ENCODE measurements at regions not wholly inside any gene's neighbourhood (a gene's known extent, or its start where the extent isn't known, plus 50 kb on each side); places are given as distances from the start of the nearest gene placed in this dataset.
A peak's percentile ranks its signal among the peaks of the same experiment; 100 is the strongest.

GRCh38 chr3:35409991-35410390, 229.3 kb upstream of the ARPP21 start:
- Mint-ChIP-seq H3K36me3 (ENCODE audit: low read depth) (no peaks in the 10 kb centered on the region), H3K4me1 (no peaks in the 10 kb centered on the region), H3K4me3 (no peak overlapping the region), H3K27me3 (ENCODE audit: insufficient read depth, low read depth, poor library complexity) (no peaks in the 10 kb centered on the region), H3K27ac (no peak overlapping the region), H3K9me3 (no peaks in the 10 kb centered on the region)
- no peaks in the 10 kb centered on the region for H3K36me3 ChIP-seq (ENCODE audit: insufficient read depth)
- H3K79me2 ChIP-seq (replicated peaks; ENCODE audit: insufficient read depth), result no peaks in the 10 kb centered on the region
- TF ChIP-seq ZNF331 (CRISPR knock-in tag; IDR thresholded peaks at IDR 0.05; ENCODE audit: low read depth) (no peak), STAT1 (IDR thresholded peaks at IDR 0.05; ENCODE audit: unreplicated experiment) (no peak), EZH2 (IDR thresholded peaks at IDR 0.05; ENCODE audit: low read depth, unreplicated experiment) (no peak)
- no peaks in the 10 kb centered on the region for H3F3A ChIP-seq (replicated peaks; ENCODE audit: low read depth)
- no peaks in the 10 kb centered on the region for H3K27me3 ChIP-seq (ENCODE audit: insufficient read depth)
- no peak overlapping the region for H3K4me2 ChIP-seq
- no peak overlapping the region for H3K27ac ChIP-seq (ENCODE audit: low read depth)
- H4K20me1 ChIP-seq (replicated peaks; ENCODE audit: insufficient read depth), result no peaks in the 10 kb centered on the region
- no peaks in the 10 kb centered on the region for H3K9me2 ChIP-seq (ENCODE audit: insufficient read depth)
- no peak overlapping the region for H2AFZ ChIP-seq
- no peak for DNase-seq (ENCODE audit: low spot score)
- no peak overlapping the region for H3K4me3 ChIP-seq
- H3K4me1 ChIP-seq (ENCODE audit: insufficient read depth), result no peaks in the 10 kb centered on the region
- ATAC-seq, result no peak

DNA sequence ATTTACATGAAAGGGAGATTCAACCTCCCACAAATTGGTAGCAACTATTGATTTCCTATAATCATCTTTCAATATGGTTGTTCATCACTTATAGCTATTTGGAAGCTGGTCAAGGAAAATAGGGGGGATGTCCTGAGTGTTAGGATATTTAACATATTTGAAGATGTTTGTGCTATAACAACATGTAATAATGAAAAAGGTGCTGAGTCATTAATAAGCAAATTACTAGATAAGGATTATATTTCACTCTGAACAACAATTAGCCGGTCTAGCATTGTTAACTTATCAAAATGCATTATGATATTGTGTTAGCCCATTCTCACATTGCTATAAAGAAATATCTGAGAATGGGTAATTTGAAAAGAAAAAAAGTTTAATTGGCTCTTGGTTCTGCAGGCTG, 225.8 kb upstream of the ARPP21 start:
- no peak for ATAC-seq
- no peak for TF ChIP-seq STAT1 (IDR thresholded peaks at IDR 0.05; ENCODE audit: unreplicated experiment)
- no peak for TF ChIP-seq JUNB (IDR thresholded peaks at IDR 0.05; ENCODE audit: unreplicated experiment)
- TF ChIP-seq ZNF331 (CRISPR knock-in tag; IDR thresholded peaks at IDR 0.05; ENCODE audit: low read depth), result no peak
- TF ChIP-seq, protein P1, sequence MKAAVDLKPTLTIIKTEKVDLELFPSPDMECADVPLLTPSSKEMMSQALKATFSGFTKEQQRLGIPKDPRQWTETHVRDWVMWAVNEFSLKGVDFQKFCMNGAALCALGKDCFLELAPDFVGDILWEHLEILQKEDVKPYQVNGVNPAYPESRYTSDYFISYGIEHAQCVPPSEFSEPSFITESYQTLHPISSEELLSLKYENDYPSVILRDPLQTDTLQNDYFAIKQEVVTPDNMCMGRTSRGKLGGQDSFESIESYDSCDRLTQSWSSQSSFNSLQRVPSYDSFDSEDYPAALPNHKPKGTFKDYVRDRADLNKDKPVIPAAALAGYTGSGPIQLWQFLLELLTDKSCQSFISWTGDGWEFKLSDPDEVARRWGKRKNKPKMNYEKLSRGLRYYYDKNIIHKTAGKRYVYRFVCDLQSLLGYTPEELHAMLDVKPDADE (IDR thresholded peaks at IDR 0.05), result no peak
- no peak for TF ChIP-seq EZH2 (IDR thresholded peaks at IDR 0.05; ENCODE audit: low read depth, unreplicated experiment)
- TF ChIP-seq, protein P2, sequence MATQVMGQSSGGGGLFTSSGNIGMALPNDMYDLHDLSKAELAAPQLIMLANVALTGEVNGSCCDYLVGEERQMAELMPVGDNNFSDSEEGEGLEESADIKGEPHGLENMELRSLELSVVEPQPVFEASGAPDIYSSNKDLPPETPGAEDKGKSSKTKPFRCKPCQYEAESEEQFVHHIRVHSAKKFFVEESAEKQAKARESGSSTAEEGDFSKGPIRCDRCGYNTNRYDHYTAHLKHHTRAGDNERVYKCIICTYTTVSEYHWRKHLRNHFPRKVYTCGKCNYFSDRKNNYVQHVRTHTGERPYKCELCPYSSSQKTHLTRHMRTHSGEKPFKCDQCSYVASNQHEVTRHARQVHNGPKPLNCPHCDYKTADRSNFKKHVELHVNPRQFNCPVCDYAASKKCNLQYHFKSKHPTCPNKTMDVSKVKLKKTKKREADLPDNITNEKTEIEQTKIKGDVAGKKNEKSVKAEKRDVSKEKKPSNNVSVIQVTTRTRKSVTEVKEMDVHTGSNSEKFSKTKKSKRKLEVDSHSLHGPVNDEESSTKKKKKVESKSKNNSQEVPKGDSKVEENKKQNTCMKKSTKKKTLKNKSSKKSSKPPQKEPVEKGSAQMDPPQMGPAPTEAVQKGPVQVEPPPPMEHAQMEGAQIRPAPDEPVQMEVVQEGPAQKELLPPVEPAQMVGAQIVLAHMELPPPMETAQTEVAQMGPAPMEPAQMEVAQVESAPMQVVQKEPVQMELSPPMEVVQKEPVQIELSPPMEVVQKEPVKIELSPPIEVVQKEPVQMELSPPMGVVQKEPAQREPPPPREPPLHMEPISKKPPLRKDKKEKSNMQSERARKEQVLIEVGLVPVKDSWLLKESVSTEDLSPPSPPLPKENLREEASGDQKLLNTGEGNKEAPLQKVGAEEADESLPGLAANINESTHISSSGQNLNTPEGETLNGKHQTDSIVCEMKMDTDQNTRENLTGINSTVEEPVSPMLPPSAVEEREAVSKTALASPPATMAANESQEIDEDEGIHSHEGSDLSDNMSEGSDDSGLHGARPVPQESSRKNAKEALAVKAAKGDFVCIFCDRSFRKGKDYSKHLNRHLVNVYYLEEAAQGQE (IDR thresholded peaks at IDR 0.05; ENCODE audit: unreplicated experiment), result no peak
- no peak for TF ChIP-seq ZNF462 (CRISPR knock-in tag; IDR thresholded peaks at IDR 0.05)
- no peak for TF ChIP-seq NANOG (IDR thresholded peaks at IDR 0.05; ENCODE audit: borderline replicate concordance)
- no peak for TF ChIP-seq EZH2phosphoT487 (IDR thresholded peaks at IDR 0.05; ENCODE audit: unreplicated experiment)
- TF ChIP-seq POLR2AphosphoS5 (IDR thresholded peaks at IDR 0.05; ENCODE audit: low read depth), result no peak
- no peak for TF ChIP-seq CREB1 (CRISPR knock-in tag; IDR thresholded peaks at IDR 0.05; ENCODE audit: low read depth)
- TF ChIP-seq ZNF114 (CRISPR knock-in tag; IDR thresholded peaks at IDR 0.05), result no peak
- H3K27ac Mint-ChIP-seq, result peak overlapping the region; percentile 30; the same call in 1 of the 2 replicates
- H3K79me2 ChIP-seq (replicated peaks; ENCODE audit: insufficient read depth), result no peaks in the 10 kb centered on the region
- no peak overlapping the region for H3K4me3 ChIP-seq
- no peaks in the 10 kb centered on the region for H3K9me3 Mint-ChIP-seq
- no peak overlapping the region for H3K4me3 Mint-ChIP-seq
- no peak overlapping the region for H3K4me2 ChIP-seq
- no peaks in the 10 kb centered on the region for H4K20me1 ChIP-seq (replicated peaks; ENCODE audit: insufficient read depth)
- H3K9me2 ChIP-seq (ENCODE audit: insufficient read depth), result no peaks in the 10 kb centered on the region
- DNase-seq (ENCODE audit: low spot score), result no peak
- H3K27me3 ChIP-seq (ENCODE audit: insufficient read depth), result no peaks in the 10 kb centered on the region
- no peaks in the 10 kb centered on the region for H3K36me3 Mint-ChIP-seq (ENCODE audit: low read depth)
- no peaks in the 10 kb centered on the region for H3K4me1 ChIP-seq (ENCODE audit: insufficient read depth)
- H3K4me1 Mint-ChIP-seq, result no peaks in the 10 kb centered on the region
- H3K27me3 Mint-ChIP-seq (ENCODE audit: insufficient read depth, low read depth, poor library complexity), result no peaks in the 10 kb centered on the region
- no peak overlapping the region for H2AFZ ChIP-seq
- H3K36me3 ChIP-seq (ENCODE audit: insufficient read depth), result no peaks in the 10 kb centered on the region
- H3F3A ChIP-seq (replicated peaks; ENCODE audit: low read depth), result no peaks in the 10 kb centered on the region
- no peak overlapping the region for H3K27ac ChIP-seq (ENCODE audit: low read depth)

Data from GM23338 (cell line).